ENCODE measurements at regions not wholly inside any gene's neighbourhood (a gene's known extent, or its start where the extent isn't known, plus 50 kb on each side); places are given as distances from the start of the nearest gene placed in this dataset.
"Not testable (repeated sequence)": the region's sequence is repeated elsewhere in the genome, so short reads cannot be mapped to it uniquely, and the experiment has no call there.

DNA sequence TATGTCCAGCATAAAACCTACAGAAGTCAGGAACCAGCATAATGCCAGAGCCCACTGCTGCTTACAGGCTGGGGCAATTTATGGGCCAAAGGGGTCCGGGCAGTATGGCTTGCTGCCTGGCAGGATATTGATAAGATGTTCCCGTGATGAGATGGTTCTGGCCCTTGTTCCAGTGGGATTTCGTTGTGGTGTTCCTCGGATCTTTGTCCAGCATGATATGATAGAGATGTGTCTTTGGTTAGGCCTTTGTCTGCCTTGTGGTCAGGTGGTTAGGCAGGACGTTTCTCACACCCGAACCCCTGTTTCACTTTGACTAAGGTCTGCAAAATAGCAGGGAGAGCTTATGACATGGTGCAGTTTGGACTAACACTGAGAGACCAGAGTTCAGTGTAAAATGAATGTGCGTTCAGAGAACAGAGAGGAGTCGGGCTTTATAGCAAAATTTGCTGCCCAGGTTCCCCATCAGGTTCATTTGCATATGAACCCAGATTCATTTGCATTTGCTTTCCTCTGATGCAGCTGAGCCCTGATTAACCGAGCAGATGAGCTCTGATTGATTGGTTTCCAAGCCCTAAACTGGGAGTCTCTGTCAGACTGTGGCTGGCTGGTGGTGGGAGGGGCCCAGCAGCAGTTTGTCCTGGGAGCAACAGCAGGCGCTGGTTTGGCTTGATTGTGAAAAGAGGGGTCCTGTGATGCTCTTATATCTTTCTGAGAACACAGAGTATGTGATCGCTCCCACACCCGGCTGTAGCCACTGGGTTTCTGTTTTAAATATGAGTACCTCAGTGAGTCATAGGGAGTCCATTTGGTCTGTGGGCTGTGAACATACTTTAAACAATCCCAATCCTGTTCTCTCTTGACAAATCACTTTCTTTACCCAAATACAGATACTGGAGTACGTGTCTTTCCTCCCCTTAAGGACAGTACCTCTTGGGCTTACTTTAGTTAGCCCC lies 156.3 kb upstream of the PZP start:
- peaks cover 16% of the 10 kb centered on the region for H3K4me1 Mint-ChIP-seq (ENCODE audit: low read depth, unreplicated experiment)
- H3K9me3 Mint-ChIP-seq (ENCODE audit: unreplicated experiment): peaks cover 2% of the 10 kb centered on the region
- peak overlapping the region; percentile 92 for H3K27ac Mint-ChIP-seq (ENCODE audit: unreplicated experiment)
- peak overlapping the region; percentile 5 for H3K4me3 Mint-ChIP-seq (ENCODE audit: unreplicated experiment)
- no peaks in the 10 kb centered on the region for H3K36me3 Mint-ChIP-seq (ENCODE audit: unreplicated experiment)
- no peaks in the 10 kb centered on the region for H3K27me3 Mint-ChIP-seq (ENCODE audit: unreplicated experiment)
- peak; percentile 50 for DNase-seq
- TF ChIP-seq, protein P1, sequence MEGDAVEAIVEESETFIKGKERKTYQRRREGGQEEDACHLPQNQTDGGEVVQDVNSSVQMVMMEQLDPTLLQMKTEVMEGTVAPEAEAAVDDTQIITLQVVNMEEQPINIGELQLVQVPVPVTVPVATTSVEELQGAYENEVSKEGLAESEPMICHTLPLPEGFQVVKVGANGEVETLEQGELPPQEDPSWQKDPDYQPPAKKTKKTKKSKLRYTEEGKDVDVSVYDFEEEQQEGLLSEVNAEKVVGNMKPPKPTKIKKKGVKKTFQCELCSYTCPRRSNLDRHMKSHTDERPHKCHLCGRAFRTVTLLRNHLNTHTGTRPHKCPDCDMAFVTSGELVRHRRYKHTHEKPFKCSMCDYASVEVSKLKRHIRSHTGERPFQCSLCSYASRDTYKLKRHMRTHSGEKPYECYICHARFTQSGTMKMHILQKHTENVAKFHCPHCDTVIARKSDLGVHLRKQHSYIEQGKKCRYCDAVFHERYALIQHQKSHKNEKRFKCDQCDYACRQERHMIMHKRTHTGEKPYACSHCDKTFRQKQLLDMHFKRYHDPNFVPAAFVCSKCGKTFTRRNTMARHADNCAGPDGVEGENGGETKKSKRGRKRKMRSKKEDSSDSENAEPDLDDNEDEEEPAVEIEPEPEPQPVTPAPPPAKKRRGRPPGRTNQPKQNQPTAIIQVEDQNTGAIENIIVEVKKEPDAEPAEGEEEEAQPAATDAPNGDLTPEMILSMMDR (IDR thresholded peaks at IDR 0.05; ENCODE audit: partially characterized antibody, unreplicated experiment): no peak

DNA sequence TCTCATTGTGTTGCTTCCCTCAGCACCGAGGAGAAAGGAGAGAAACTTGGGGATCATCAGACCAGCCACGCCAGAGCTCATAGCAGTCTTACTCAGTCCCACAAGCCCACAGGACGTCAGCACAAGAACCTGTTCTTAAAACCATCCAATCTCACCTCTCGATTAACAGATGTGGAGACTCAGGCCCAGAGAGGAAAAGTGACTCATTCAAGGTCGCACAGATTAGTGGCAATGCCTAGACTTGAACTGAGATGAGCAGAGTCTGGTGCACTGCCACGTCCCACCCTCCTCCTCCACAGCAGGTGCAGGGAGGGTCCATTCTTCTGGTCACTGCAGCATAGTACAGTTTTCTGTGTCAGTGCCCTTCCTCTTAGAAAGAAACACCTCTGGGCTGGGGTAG lies 154.9 kb upstream of the PZP start:
- TF ChIP-seq, protein P1 (IDR thresholded peaks at IDR 0.05; ENCODE audit: partially characterized antibody, unreplicated experiment): no peak
- Mint-ChIP-seq H3K36me3 (ENCODE audit: unreplicated experiment) (peaks cover 7% of the 10 kb centered on the region), H3K27me3 (ENCODE audit: unreplicated experiment) (peaks cover 1% of the 10 kb centered on the region), H3K4me1 (ENCODE audit: low read depth, unreplicated experiment) (peaks cover 16% of the 10 kb centered on the region), H3K27ac (ENCODE audit: unreplicated experiment) (no peak overlapping the region), H3K9me3 (ENCODE audit: unreplicated experiment) (peaks cover 2% of the 10 kb centered on the region), H3K4me3 (ENCODE audit: unreplicated experiment) (no peak overlapping the region)
- no peak for DNase-seq

DNA sequence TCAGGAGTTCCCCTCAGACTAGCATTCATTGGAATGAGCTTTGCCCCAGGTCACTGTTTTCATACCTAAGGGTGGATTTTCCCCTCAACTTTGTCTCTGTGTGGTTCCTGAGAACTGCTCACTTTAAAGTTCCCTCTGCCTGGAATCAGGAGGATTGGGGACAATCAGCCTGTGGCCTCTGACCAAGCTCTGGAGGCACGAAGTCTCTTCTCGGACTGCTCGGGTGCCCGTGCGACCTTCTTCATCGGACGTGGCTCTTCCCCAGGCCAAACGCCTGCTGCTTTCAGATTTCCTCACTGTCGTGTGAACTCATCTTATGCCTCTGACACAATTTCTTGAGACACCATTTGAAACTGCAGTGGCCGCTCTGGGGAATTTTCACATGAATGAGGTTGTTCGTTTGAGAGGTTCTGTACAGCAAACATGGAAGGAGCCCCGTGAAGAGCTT lies 153.7 kb upstream of the PZP start:
- H3K36me3 Mint-ChIP-seq (ENCODE audit: unreplicated experiment): peaks cover 7% of the 10 kb centered on the region
- H3K9me3 Mint-ChIP-seq (ENCODE audit: unreplicated experiment): peaks cover 2% of the 10 kb centered on the region
- peaks cover 2% of the 10 kb centered on the region for H3K27me3 Mint-ChIP-seq (ENCODE audit: unreplicated experiment)
- no peak overlapping the region for H3K27ac Mint-ChIP-seq (ENCODE audit: unreplicated experiment)
- H3K4me1 Mint-ChIP-seq (ENCODE audit: low read depth, unreplicated experiment): peaks cover 16% of the 10 kb centered on the region
- no peak overlapping the region for H3K4me3 Mint-ChIP-seq (ENCODE audit: unreplicated experiment)
- TF ChIP-seq, protein P1 (IDR thresholded peaks at IDR 0.05; ENCODE audit: partially characterized antibody, unreplicated experiment): no peak
- DNase-seq: no peak

DNA sequence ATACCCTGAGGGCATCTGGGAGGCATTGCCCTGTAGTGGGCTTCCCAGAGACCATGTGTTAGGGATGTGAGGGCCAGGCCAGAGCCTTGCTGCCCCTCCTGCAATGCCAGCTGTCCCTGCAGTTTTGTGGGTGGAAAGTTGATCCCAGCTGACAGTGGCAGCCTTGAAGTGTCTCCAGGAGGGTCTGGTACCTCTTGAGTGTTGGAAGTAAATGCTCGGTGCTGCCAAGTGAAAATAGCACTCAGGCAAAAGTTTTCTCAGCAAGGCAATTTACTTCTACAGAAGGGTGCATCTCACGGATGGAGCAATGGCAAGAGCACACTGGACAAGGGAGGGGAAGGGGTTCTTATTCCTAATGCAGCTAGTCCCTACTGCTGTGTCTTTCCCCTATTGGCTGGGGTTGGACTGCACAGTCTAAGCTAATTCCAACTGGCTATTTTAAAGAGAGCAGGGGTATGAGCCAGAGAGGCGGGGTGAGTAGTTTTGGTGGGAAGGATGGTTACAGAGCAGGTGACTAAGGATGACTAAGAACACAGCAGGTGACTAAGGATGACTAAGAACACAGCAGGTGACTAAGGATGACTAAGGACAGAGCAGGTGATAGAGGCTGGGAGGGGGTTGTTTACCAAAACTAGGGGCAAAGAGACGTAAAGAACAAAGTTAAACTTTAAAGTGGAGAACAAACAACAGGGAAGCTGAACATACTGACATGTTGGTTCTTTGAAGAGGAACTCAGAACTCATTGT lies 146.0 kb upstream of the PZP start:
- DNase-seq; H3K4me1 Mint-ChIP-seq (ENCODE audit: low read depth, unreplicated experiment); H3K4me3 Mint-ChIP-seq (ENCODE audit: unreplicated experiment); H3K27ac Mint-ChIP-seq (ENCODE audit: unreplicated experiment); H3K27me3 Mint-ChIP-seq (ENCODE audit: unreplicated experiment): not testable (repeated sequence)
- H3K9me3 Mint-ChIP-seq (ENCODE audit: unreplicated experiment): peaks cover 14% of the 10 kb centered on the region
- H3K36me3 Mint-ChIP-seq (ENCODE audit: unreplicated experiment): peaks cover 15% of the 10 kb centered on the region

DNA sequence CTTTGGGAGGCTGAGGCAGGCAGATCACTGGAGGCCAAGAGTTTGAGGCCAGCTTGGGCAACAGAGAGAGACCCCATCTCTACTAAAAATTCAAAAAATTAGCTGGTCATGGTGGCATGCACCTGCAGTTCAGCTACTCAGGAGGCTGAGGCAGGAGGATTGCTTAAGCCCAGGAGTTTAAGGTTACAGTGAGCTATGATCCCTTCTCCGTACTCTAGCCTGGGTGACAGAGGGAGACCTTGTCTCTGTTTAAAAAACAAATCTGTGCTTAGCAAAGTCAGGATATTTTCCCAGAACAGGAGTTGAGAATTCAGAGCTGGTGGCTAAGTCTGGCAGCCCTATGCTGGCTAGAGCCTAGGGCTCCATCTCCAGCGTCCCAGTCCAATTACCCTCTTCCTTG lies 142.9 kb upstream of the PZP start:
- Mint-ChIP-seq H3K27ac (ENCODE audit: unreplicated experiment) (no peak overlapping the region), H3K27me3 (ENCODE audit: unreplicated experiment) (peaks cover 3% of the 10 kb centered on the region), H3K9me3 (ENCODE audit: unreplicated experiment) (peaks cover 12% of the 10 kb centered on the region), H3K36me3 (ENCODE audit: unreplicated experiment) (peaks cover 8% of the 10 kb centered on the region), H3K4me3 (ENCODE audit: unreplicated experiment) (no peak overlapping the region), H3K4me1 (ENCODE audit: low read depth, unreplicated experiment) (peaks cover 3% of the 10 kb centered on the region)
- no peak for DNase-seq
- TF ChIP-seq, protein P1 (IDR thresholded peaks at IDR 0.05; ENCODE audit: partially characterized antibody, unreplicated experiment): no peak

Measured in glutamatergic neuron (in vitro differentiated cells).